Ishikawa (cell line): ENCODE measurements at regions not wholly inside any gene's neighbourhood (a gene's known extent, or its start where the extent isn't known, plus 50 kb on each side); places are given as distances from the start of the nearest gene placed in this dataset.

Experiments used
- EP300 ChIP-seq: IDR thresholded peaks from 2 replicates; pipeline ENCODE4 v1.6.1; 2012; ENCODE audit warnings: borderline replicate concordance
- TCF12 ChIP-seq: IDR thresholded peaks from 2 replicates; pipeline ENCODE4 v1.6.1; 2012; ENCODE audit warnings: low read depth
- TEAD4 ChIP-seq: IDR thresholded peaks from 2 replicates; pipeline ENCODE4 v1.6.1; 2012
- ZBTB7A ChIP-seq: IDR thresholded peaks from 2 replicates; pipeline ENCODE4 v1.6.1; 2012; ENCODE audit warnings: low read depth
- TF ChIP-seq, protein P1 (sequence below): IDR thresholded peaks from 2 replicates; pipeline ENCODE4 v1.6.1; 2012

DNA sequence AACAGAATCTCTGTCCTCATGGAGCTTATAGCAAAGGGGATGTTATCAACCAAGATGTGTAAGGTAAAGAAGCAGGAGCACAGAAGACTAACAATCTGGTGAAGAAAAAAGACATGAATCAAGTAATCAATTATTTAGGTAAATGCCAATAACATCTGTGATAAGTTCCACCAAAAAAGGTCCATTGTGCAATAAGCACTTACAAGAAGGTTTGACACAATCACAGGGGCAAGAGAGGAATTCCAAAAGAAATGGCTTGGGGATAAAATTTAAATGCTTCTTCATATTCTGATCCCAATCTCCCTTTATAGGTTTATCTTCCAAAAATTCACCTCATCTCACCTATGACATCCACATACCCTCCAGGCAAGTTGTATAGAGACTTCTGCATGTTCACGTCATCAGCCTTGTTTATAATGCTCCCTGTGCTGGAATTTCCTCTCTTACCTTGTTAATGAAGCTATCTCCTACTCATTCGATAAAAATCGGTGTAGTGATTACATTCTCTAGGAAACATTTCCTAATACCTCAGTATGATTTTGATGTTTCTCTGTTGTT, 53.6 kb upstream of the DPT start:
- no peak for TF ChIP-seq TCF12
- TF ChIP-seq, protein P1, sequence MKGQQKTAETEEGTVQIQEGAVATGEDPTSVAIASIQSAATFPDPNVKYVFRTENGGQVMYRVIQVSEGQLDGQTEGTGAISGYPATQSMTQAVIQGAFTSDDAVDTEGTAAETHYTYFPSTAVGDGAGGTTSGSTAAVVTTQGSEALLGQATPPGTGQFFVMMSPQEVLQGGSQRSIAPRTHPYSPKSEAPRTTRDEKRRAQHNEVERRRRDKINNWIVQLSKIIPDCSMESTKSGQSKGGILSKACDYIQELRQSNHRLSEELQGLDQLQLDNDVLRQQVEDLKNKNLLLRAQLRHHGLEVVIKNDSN, result no peak
- no peak for TF ChIP-seq TEAD4
- TF ChIP-seq ZBTB7A, result no peak
- TF ChIP-seq EP300, result no peak
